Omental fat pad (tissue), 3 donors: ENCODE measurements at regions not wholly inside any gene's neighbourhood (a gene's known extent, or its start where the extent isn't known, plus 50 kb on each side); places are given as distances from the start of the nearest gene placed in this dataset.

Experiments used
- ATAC-seq: fragments of 150-250 bp; one replicate; pipeline ENCODE4 v1.9.1; 2016; ENCODE audit warnings: mild to moderate bottlenecking, moderate library complexity; ENCODE audit not compliant: low FRiP score
- DNase-seq: peaks from one replicate; pipeline ENCODE4 v3.0.0-alpha.2; 2019; ENCODE audit warnings: low spot score
- TF ChIP-seq, protein P1 (sequence below), 3 donors: fragments of 450-650 bp; IDR thresholded peaks; one replicate each; pipeline ENCODE4 v1.5.1; 2016 to 2017; ENCODE audit warnings: antibody characterized with exemption in 3 of 3, mild to moderate bottlenecking in 3 of 3, moderate library complexity in 2 of 3

DNA sequence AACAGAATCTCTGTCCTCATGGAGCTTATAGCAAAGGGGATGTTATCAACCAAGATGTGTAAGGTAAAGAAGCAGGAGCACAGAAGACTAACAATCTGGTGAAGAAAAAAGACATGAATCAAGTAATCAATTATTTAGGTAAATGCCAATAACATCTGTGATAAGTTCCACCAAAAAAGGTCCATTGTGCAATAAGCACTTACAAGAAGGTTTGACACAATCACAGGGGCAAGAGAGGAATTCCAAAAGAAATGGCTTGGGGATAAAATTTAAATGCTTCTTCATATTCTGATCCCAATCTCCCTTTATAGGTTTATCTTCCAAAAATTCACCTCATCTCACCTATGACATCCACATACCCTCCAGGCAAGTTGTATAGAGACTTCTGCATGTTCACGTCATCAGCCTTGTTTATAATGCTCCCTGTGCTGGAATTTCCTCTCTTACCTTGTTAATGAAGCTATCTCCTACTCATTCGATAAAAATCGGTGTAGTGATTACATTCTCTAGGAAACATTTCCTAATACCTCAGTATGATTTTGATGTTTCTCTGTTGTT lies 53.6 kb upstream of the DPT start:
- TF ChIP-seq, protein P1, sequence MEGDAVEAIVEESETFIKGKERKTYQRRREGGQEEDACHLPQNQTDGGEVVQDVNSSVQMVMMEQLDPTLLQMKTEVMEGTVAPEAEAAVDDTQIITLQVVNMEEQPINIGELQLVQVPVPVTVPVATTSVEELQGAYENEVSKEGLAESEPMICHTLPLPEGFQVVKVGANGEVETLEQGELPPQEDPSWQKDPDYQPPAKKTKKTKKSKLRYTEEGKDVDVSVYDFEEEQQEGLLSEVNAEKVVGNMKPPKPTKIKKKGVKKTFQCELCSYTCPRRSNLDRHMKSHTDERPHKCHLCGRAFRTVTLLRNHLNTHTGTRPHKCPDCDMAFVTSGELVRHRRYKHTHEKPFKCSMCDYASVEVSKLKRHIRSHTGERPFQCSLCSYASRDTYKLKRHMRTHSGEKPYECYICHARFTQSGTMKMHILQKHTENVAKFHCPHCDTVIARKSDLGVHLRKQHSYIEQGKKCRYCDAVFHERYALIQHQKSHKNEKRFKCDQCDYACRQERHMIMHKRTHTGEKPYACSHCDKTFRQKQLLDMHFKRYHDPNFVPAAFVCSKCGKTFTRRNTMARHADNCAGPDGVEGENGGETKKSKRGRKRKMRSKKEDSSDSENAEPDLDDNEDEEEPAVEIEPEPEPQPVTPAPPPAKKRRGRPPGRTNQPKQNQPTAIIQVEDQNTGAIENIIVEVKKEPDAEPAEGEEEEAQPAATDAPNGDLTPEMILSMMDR (IDR thresholded peaks at IDR 0.05), result no peak
- ATAC-seq, result no peak

DNA sequence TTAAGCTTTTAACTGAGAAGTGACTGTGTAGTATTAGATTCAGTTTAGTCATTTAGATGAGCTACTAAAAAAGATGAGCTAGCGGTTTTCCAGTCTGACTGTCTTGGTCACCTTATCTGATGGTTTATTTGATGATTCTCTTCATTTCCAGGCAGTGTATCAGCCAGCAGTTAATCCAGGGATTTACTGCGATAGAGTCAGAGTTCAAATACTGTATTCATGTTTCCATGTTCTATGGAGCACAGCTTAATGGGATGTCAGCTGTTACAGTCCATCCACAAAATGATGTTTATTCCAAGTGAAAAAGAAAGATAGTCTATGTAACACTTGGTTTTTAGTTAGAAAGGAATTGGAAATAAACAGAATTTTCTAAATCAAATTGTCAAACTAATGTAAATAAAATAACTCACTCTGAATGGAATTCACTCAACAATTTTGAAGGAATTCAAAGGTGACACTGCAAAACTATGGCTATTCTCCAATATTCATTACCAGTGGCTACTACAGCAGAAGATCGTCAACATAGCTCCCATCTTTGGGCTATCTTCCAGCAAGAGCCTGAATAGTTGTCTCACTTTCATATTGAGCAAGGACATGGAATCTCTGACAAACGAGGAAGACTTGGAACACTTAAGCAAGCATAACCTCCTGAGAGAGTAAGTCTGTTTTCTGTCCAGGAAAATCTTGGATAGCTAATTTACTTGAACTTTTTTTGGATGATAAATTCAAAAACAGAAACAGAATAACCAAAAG lies 54.6 kb upstream of the DPT start:
- TF ChIP-seq, protein P1 (IDR thresholded peaks at IDR 0.05), result no peak
- DNase-seq (no peak), ATAC-seq (peak; percentile 84)

More for the DNA sequence above, 53.6 kb upstream of the DPT start:
- no peak for DNase-seq

DNA sequence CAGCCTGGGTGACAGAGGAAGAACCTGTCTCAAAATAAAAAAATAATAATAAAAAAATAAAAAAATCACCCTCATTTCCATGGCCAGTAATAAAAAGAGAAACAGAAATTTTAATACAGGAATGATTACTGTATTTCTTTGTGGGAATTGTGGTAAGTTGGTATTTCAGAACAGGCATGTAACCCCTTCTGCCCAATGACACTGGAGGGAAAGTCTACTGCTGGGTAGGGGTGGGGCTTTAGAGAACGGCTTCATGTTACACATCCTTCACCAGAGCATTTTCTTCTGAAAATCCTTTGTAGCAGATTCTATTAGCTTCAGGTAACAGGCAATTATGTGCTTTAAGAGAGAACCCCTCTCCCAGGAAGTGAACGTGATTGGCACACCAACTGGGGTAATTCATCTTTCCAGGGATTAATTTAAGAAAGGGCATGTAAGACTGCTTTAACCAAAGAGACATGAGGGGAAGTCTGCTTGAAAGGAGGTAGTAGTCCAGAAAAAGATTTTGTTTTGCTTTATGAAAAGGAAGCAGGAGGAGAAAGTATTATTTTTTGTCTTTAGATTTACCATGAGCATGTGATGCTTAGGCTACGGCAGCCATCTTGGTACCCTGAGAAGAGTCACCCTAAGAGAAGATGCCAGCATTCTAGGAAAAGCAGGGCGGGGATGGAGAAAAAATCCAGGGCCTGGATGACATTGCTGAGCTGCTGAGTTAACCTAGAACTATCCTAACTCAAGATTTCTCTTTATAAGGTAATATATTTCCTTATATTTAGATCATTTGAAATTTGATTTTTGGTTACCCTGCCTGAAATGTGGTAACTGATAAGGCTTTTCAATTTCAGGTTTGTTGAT lies 57.7 kb upstream of the DPT start:
- TF ChIP-seq, protein P1 (IDR thresholded peaks at IDR 0.05), result no peak
- DNase-seq (no peak), ATAC-seq (no peak)

DNA sequence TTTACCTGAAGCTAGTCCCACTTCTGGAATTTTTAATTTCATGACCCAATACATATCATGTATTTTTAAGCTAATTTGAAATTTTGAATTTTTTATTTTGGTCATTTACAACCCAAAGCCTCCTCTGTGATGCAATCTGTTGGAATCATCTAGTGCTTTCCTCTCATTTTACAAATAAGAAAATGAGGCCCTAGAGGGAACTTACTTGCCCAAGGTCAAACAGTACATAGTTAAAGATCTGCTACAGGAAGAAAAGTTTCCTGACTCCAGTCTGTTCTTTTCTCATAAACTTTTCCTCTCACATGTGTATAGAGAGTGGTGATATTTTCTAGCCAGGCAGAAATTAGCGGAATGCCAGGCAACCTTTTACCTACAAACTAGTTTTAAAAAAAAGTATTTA lies 59.3 kb upstream of the DPT start:
- DNase-seq (no peak), ATAC-seq (no peak)
- TF ChIP-seq, protein P1 (IDR thresholded peaks at IDR 0.05), result no peak

DNA sequence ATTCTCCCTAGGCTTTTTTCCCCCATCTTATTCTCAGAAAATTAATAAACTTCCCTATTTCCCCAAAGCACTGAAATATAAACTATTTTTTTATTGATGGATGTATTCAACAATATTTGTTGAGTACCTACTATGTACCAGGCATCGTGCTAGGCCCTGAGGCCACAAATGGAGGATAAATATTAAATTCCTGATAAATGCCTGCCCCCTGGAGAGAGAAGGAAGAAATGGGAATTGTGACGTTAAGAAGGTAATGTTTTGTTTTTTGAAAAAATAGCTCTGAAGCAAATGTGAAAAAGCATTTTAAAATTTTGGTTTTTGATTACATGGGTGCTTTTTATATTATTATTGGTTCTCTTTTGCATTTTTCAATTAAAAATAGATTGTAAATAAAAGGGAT lies 60.5 kb upstream of the DPT start:
- TF ChIP-seq, protein P1 (IDR thresholded peaks at IDR 0.05), result no peak
- DNase-seq, result no peak
- no peak for ATAC-seq

DNA sequence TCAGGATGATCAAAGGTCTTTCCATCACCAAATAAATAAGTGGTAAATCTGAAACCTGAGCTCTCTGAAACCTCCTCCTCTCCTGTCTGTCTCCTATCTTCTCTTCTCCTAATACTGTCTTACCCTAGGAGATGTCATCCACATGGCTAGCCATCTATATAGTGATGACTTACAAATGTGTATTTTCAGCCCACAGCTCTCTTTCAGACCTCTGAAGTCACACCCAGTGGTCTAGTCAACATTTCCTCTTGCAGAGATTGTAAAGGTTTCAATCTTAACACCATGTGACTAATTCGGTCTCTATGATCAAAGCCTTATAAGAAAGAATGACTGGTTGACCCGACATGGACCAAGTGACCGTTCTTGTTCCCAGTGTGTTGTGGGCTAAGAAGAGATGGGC lies 63.1 kb upstream of the DPT start:
- ATAC-seq (no peak), DNase-seq (no peak)
- TF ChIP-seq, protein P1 (IDR thresholded peaks at IDR 0.05), result no peak
